Breast epithelium (tissue), 4 donors: ENCODE measurements at regions not wholly inside any gene's neighbourhood (a gene's known extent, or its start where the extent isn't known, plus 50 kb on each side); places are given as distances from the start of the nearest gene placed in this dataset.

Source experiments
- DNase-seq, 2 donors: peaks; one replicate each; pipeline ENCODE4 v3.0.0-alpha.2; 2019; ENCODE audit warnings: low spot score in 2 of 2
- H3K27ac ChIP-seq, 2 donors: fragments of 200-600 bp; sonication (generic) in 1 of 2; one replicate each; pipeline ENCODE4 v1.5.1; 2016 to 2019; ENCODE audit warnings: mild to moderate bottlenecking in 1 of 2
- H3K27me3 ChIP-seq, 2 donors: fragments of 200-600 bp; sonication (generic) in 1 of 2; one replicate each; pipeline versions ENCODE4 v1.5.1 to v1.6.0; 2017 to 2019; ENCODE audit warnings: control low read depth in 1 of 2, mild to moderate bottlenecking in 1 of 2
- H3K36me3 ChIP-seq: fragments of 200-600 bp; one replicate; pipeline ENCODE4 v1.5.1; 2019
- H3K4me1 ChIP-seq, 2 donors: fragments of 200-600 bp; sonication (generic); one replicate each; pipeline ENCODE4 v1.5.1; 2016 to 2019; ENCODE audit warnings: control low read depth in 1 of 2
- H3K4me3 ChIP-seq, 3 donors: fragments of 200-600 bp; sonication (generic); 1 replicate in 2 of 3; 2 replicates in 1 of 3; pipeline ENCODE4 v1.5.1; 2016 to 2019; ENCODE audit warnings: mild to moderate bottlenecking in 3 of 3, moderate library complexity in 2 of 3
- H3K9me3 ChIP-seq, 2 donors: fragments of 200-600 bp; sonication (generic) in 1 of 2; one replicate each; pipeline ENCODE4 v1.5.1; 2016 to 2019; ENCODE audit warnings: control low read depth in 1 of 2
- POLR2A ChIP-seq: fragments of 450-650 bp; IDR thresholded peaks from one replicate; pipeline ENCODE4 v1.6.1; 2016; ENCODE audit warnings: antibody characterized with exemption, mild to moderate bottlenecking, moderate library complexity
- POLR2AphosphoS5 ChIP-seq, 3 donors: sonication (generic); formaldehyde crosslinking; IDR thresholded peaks; one replicate each; pipeline ENCODE4 v1.6.1; 2017; ENCODE audit warnings: antibody characterized with exemption in 3 of 3
- intact Hi-C: fragments of 100-400 bp; cut with DNase I; formaldehyde crosslinking; loops from one replicate; pipeline ENCODE4 v1.15.1; 2023; ENCODE audit warnings: low total_unique reads
- TF ChIP-seq, protein P1 (sequence below), 3 donors: fragments of 450-650 bp; IDR thresholded peaks; one replicate each; pipeline ENCODE4 v1.5.1; 2016 to 2017; ENCODE audit warnings: antibody characterized with exemption in 3 of 3, mild to moderate bottlenecking in 3 of 3, moderate library complexity in 3 of 3

DNA sequence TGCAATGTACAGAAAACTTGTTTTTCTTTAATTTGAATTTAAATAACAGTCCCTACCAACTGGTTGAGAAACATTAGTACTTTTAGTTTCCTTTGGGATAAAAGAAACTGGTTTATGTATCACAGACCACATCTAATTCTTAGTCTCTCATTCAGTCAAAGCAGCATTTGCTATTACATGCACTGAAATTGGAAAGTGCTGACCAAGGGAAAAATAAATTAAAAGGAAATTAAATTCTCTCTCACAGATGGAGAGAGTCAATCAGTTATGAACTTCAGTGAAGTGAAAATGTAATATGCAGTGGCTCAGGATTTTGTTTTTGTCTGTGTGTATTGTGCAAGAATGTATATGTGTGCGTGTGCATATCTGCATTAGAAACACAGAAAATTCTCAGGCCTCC lies 121.7 kb downstream of the TUSC1 start:
- TF ChIP-seq POLR2AphosphoS5 (IDR thresholded peaks at IDR 0.05) (no peak), POLR2A (no peak)
- TF ChIP-seq, protein P1, sequence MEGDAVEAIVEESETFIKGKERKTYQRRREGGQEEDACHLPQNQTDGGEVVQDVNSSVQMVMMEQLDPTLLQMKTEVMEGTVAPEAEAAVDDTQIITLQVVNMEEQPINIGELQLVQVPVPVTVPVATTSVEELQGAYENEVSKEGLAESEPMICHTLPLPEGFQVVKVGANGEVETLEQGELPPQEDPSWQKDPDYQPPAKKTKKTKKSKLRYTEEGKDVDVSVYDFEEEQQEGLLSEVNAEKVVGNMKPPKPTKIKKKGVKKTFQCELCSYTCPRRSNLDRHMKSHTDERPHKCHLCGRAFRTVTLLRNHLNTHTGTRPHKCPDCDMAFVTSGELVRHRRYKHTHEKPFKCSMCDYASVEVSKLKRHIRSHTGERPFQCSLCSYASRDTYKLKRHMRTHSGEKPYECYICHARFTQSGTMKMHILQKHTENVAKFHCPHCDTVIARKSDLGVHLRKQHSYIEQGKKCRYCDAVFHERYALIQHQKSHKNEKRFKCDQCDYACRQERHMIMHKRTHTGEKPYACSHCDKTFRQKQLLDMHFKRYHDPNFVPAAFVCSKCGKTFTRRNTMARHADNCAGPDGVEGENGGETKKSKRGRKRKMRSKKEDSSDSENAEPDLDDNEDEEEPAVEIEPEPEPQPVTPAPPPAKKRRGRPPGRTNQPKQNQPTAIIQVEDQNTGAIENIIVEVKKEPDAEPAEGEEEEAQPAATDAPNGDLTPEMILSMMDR (IDR thresholded peaks at IDR 0.05) = no peak
- H3K36me3 ChIP-seq = no peaks in the 10 kb centered on the region
- no peak overlapping the region for H3K4me3 ChIP-seq
- no peak for DNase-seq
- intact Hi-C loops = no loop called here
- H3K9me3 ChIP-seq = no peaks in the 10 kb centered on the region
- H3K27ac ChIP-seq = no peak overlapping the region
- no peaks in the 10 kb centered on the region for H3K27me3 ChIP-seq
- H3K4me1 ChIP-seq = no peaks in the 10 kb centered on the region

DNA sequence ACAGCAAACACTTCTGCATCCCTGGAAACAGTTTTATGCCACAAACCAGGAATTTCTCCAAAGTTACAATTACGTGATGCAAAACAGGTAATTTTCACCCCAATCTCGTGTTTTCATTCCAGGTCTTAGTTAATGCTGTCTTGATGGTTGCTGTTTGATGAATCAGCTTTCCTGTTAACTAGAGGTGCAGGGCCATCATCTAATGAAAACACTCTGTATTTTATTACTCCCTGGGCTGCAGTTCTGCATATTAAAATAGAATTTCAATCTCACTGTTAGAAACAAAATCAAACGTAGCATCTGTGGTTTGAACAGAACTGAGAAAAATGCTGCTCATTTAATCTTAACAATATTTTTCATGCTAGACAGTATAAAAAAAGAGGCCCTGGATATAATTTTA lies 129.4 kb downstream of the TUSC1 start:
- no peak for DNase-seq
- Histone ChIP-seq H3K4me3 (no peak overlapping the region), H3K27me3 (no peaks in the 10 kb centered on the region), H3K9me3 (no peaks in the 10 kb centered on the region), H3K27ac (no peak overlapping the region), H3K4me1 (no peaks in the 10 kb centered on the region), H3K36me3 (no peaks in the 10 kb centered on the region)
- no peak for TF ChIP-seq POLR2A
- TF ChIP-seq POLR2AphosphoS5 (IDR thresholded peaks at IDR 0.05) = no peak
- TF ChIP-seq, protein P1 (IDR thresholded peaks at IDR 0.05) = no peak
- intact Hi-C loops = no loop called here

DNA sequence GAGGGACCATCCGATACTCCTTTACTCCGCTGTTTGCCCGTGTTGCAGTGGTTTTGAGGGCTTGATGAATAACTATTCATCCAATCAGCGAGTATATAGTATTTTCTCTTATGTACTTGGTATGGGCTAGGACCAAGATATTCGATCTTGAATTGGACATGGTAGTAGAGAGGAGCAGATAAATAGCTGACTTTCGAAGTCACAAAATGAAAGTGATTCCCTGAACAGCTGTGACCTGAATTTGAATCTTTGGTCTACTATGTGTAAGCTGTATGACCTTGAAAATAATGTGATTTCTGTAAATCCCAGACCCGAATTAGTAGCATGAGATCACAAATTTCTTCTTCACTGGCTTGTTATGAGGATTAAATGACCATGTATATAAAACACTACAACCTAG lies 134.4 kb downstream of the TUSC1 start:
- intact Hi-C loops = no loop called here
- TF ChIP-seq, protein P1 (IDR thresholded peaks at IDR 0.05) = no peak
- TF ChIP-seq POLR2A (no peak), POLR2AphosphoS5 (IDR thresholded peaks at IDR 0.05) (no peak)
- no peaks in the 10 kb centered on the region for H3K27me3 ChIP-seq

DNA sequence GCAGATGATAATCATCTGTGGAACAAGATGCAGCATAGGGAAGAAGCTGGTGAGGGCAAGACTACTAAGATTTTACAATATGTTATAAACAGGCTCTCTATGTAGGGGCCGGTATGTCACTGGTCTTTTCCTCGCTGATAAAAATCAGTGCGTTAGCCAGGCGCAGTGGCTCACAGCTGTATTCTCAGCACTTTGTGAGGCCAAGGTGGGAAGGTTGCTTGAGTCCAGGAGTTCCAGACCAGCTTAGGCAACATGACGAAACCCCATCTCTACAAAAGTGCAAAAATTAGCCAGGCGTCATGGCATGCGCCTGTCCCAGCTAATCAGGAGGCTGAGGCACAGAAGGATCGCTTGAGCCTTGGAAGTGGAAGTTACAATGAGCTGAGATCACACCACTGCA lies 135.9 kb downstream of the TUSC1 start:
- Histone ChIP-seq H3K27ac (no peak overlapping the region), H3K27me3 (no peaks in the 10 kb centered on the region), H3K36me3 (no peaks in the 10 kb centered on the region), H3K4me1 (no peaks in the 10 kb centered on the region), H3K4me3 (no peak overlapping the region), H3K9me3 (no peaks in the 10 kb centered on the region)
- no peak for TF ChIP-seq POLR2AphosphoS5 (IDR thresholded peaks at IDR 0.05)
- no peak for TF ChIP-seq POLR2A
- TF ChIP-seq, protein P1 (IDR thresholded peaks at IDR 0.05) = no peak
- intact Hi-C loops = no loop called here
- no peak for DNase-seq

More for the DNA sequence above, 134.4 kb downstream of the TUSC1 start:
- H3K9me3 ChIP-seq = no peaks in the 10 kb centered on the region
- no peaks in the 10 kb centered on the region for H3K36me3 ChIP-seq
- H3K27ac ChIP-seq = no peak overlapping the region
- no peaks in the 10 kb centered on the region for H3K4me1 ChIP-seq
- no peak for DNase-seq
- H3K4me3 ChIP-seq = no peak overlapping the region

DNA sequence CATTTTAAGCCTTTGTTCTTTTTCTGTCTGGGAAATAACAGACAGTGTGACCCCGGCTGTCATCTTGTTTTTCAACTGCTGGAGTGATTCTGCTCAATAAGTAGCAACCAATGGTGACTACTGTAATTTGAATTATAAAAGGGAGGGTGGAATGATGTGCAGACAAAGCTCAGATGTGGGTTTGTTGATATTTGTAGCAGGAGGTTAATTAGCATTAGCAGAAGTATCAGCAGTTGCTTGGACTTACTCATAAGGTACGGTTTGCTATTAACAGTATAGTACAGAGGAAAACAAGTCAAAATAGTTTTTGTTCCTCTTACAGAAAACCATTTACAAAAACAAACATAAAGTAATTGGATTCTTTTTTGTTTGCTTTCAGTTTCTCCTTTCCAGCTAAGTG lies 140.4 kb downstream of the TUSC1 start:
- no peaks in the 10 kb centered on the region for H3K9me3 ChIP-seq
- H3K27me3 ChIP-seq = no peaks in the 10 kb centered on the region
- H3K27ac ChIP-seq = no peak overlapping the region
- H3K36me3 ChIP-seq = no peaks in the 10 kb centered on the region
- no peaks in the 10 kb centered on the region for H3K4me1 ChIP-seq
- TF ChIP-seq POLR2AphosphoS5 (IDR thresholded peaks at IDR 0.05) = no peak
- H3K4me3 ChIP-seq = no peak overlapping the region
- intact Hi-C loops = no loop called here
- no peak for DNase-seq

DNA sequence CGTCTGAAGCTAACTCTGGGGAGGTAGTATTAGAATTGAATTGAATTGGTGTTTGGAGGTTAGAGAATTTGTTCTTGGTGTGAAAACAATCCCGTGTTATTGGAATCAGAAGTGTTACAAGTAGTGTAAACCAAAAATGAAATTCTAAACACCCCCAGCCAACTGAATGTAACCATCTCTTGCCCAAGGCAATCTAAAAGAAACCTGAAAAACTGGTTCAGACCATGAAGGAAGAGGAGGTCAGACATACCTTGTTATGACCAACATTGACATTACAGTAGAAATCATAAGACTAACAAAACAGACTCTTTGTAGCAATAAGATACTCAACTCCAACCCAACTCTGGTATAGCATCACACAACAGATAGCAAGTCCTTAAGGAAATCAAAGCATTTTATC lies 159.0 kb downstream of the TUSC1 start:
- peak overlapping the region; percentile 65 to 69 for H3K27ac ChIP-seq
- H3K4me3 ChIP-seq = no peak overlapping the region
- no peaks in the 10 kb centered on the region for H3K4me1 ChIP-seq
- TF ChIP-seq POLR2A (no peak), POLR2AphosphoS5 (IDR thresholded peaks at IDR 0.05) (no peak)
- TF ChIP-seq, protein P1 (IDR thresholded peaks at IDR 0.05) = no peak
- no peaks in the 10 kb centered on the region for H3K27me3 ChIP-seq
- no peaks in the 10 kb centered on the region for H3K36me3 ChIP-seq
- no peaks in the 10 kb centered on the region for H3K9me3 ChIP-seq
- intact Hi-C loops = no loop called here
- DNase-seq = no peak
